Lung (tissue), 11 donors: ENCODE measurements at regions not wholly inside any gene's neighbourhood (a gene's known extent, or its start where the extent isn't known, plus 50 kb on each side); places are given as distances from the start of the nearest gene placed in this dataset.

Experiments
- ATAC-seq: fragments of 200-7000 bp; cut with Tn5 transposase; one replicate; pipeline ENCODE4 v1.9.1; 2020; ENCODE audit warnings: moderate number of reproducible peaks; ENCODE audit not compliant: insufficient read depth, low FRiP score
- DNase-seq, 3 donors: peaks; one replicate each; pipeline ENCODE4 v3.0.0-alpha.2; 2013 to 2017
- H3K27ac ChIP-seq, 2 donors: one replicate each; pipeline ENCODE4 v1.5.1; 2013; ENCODE audit warnings: mild to moderate bottlenecking in 2 of 2, moderate library complexity in 2 of 2, control low read depth in 1 of 2, inconsistent platforms in 1 of 2, low read depth in 1 of 2, low read length in 1 of 2
- H3K27me3 ChIP-seq, 3 donors: one replicate each; pipeline ENCODE4 v1.5.1; 2013; ENCODE audit warnings: low read length in 2 of 3; ENCODE audit not compliant: control insufficient read depth in 3 of 3, insufficient read depth in 3 of 3
- H3K36me3 ChIP-seq, 4 donors: one replicate each; pipeline ENCODE4 v1.5.1; 2013; ENCODE audit warnings: low read length in 4 of 4, mild to moderate bottlenecking in 1 of 4, moderate library complexity in 1 of 4; ENCODE audit not compliant: control insufficient read depth in 4 of 4, insufficient read depth in 4 of 4
- H3K4me1 ChIP-seq, 5 donors: one replicate each; pipeline ENCODE4 v1.5.1; 2013; ENCODE audit warnings: low read length in 5 of 5, mild to moderate bottlenecking in 2 of 5, moderate library complexity in 1 of 5; ENCODE audit not compliant: control insufficient read depth in 5 of 5, insufficient read depth in 5 of 5
- H3K4me3 ChIP-seq: one replicate; pipeline ENCODE4 v1.5.1; 2013; ENCODE audit warnings: mild to moderate bottlenecking, control low read depth, moderate library complexity
- H3K9ac ChIP-seq, 2 donors: one replicate each; pipeline ENCODE4 v1.5.1; 2013; ENCODE audit warnings: low read length in 2 of 2, control low read depth in 1 of 2; ENCODE audit not compliant: insufficient read depth in 1 of 2
- H3K9me3 ChIP-seq, 4 donors: one replicate each; pipeline ENCODE4 v1.5.1; 2013; ENCODE audit warnings: low read length in 3 of 4, mild to moderate bottlenecking in 1 of 4, moderate library complexity in 1 of 4; ENCODE audit not compliant: control insufficient read depth in 4 of 4, insufficient read depth in 3 of 4
- CTCF ChIP-seq: IDR thresholded peaks from 2 replicates; pipeline ENCODE4 v1.5.1; 2012; ENCODE audit warnings: mild to moderate bottlenecking; ENCODE audit errors: control extremely low read depth, extremely low read depth
- WGBS, 2 donors: extraction: QIAGEN DNeasy Blood & Tissue Kit; methylation state at CpG; one replicate each; pipeline ENCODE4 v1.1.7; 2013; 5-methylcytosine and 5-hydroxymethylcytosine counted together
- donor health status: control.
- donor health status: control.
- donor health status: Bipolar disorder and iron deficiency.
- donor health status: healthy.
- donor health status: DM: yes; HTN: yes; CAD: no.

- TF ChIP-seq CTCF = no peak
- Histone ChIP-seq H3K27ac (no peak overlapping the region), H3K4me3 (no peak overlapping the region), H3K9ac (no peak overlapping the region), H3K4me1 (no peaks in the 10 kb centered on the region), H3K36me3 (no peaks in the 10 kb centered on the region), H3K27me3 (peaks cover 0 to 77% (median 18%) of the 10 kb centered on the region in 3 donors), H3K9me3 (peaks cover 0 to 4% (median 0%) of the 10 kb centered on the region in 4 donors)
- WGBS, 2 donors = 66 to 84% methylated on average over 3 of the region's 3 CpGs
- DNase-seq (no peak), ATAC-seq (no peak)
These were observed 180.7 kb upstream of the MXRA5 start for GRCh38 chrX:3527166-3527565.

GRCh38 chrX:3526731-3527130 lies 180.3 kb upstream of the MXRA5 start:
- H3K27me3 ChIP-seq = peaks cover 0 to 75% (median 18%) of the 10 kb centered on the region in 3 donors
- no peak for ATAC-seq

GRCh38 chrX:3526071-3526470 lies 179.6 kb upstream of the MXRA5 start:
- H3K27me3 ChIP-seq = peaks cover 0 to 70% (median 18%) of the 10 kb centered on the region in 3 donors
- no peaks in the 10 kb centered on the region for H3K36me3 ChIP-seq
- no peaks in the 10 kb centered on the region for H3K4me1 ChIP-seq
- H3K9me3 ChIP-seq = peaks cover 0 to 4% (median 0%) of the 10 kb centered on the region in 4 donors
- H3K27ac ChIP-seq = no peak overlapping the region
- ATAC-seq (no peak), DNase-seq (no peak)
- 70 to 74% methylated on average over 5 of the region's 5 CpGs for WGBS, 2 donors
- no peak overlapping the region for H3K9ac ChIP-seq
- TF ChIP-seq CTCF = no peak
- no peak overlapping the region for H3K4me3 ChIP-seq

More at GRCh38 chrX:3526731-3527130, 180.3 kb upstream of the MXRA5 start:
- peaks cover 0 to 4% (median 0%) of the 10 kb centered on the region in 4 donors for H3K9me3 ChIP-seq
- no peak overlapping the region for H3K27ac ChIP-seq
- WGBS, 2 donors = 82% methylated on average over 2 of the region's 2 CpGs
- DNase-seq = no peak
- no peak overlapping the region for H3K9ac ChIP-seq
- H3K4me3 ChIP-seq = no peak overlapping the region
- TF ChIP-seq CTCF = no peak
- H3K36me3 ChIP-seq = no peaks in the 10 kb centered on the region
- H3K4me1 ChIP-seq = no peaks in the 10 kb centered on the region

GRCh38 chrX:3522101-3522650 lies 175.7 kb upstream of the MXRA5 start:
- Histone ChIP-seq H3K27me3 (peaks cover 0 to 68% (median 16%) of the 10 kb centered on the region in 3 donors), H3K4me3 (no peak overlapping the region), H3K36me3 (no peaks in the 10 kb centered on the region), H3K4me1 (no peaks in the 10 kb centered on the region), H3K9ac (no peak overlapping the region), H3K27ac (no peak overlapping the region), H3K9me3 (peaks cover 0 to 2% (median 0%) of the 10 kb centered on the region in 4 donors)
- no peak for ATAC-seq
- 82 to 89% methylated on average over 4 of the region's 4 CpGs for WGBS, 2 donors
- no peak for DNase-seq
- TF ChIP-seq CTCF = no peak
